ENCODE measurements at regions not wholly inside any gene's neighbourhood (a gene's known extent, or its start where the extent isn't known, plus 50 kb on each side); places are given as distances from the start of the nearest gene placed in this dataset.
"Not testable (repeated sequence)": the region's sequence is repeated elsewhere in the genome, so short reads cannot be mapped to it uniquely, and the experiment has no call there.

GRCh38 chr6:4289770-4290320, 154.5 kb upstream of the ECI2 start:
- no peak for DNase-seq (ENCODE audit: low read depth)

GRCh38 chr6:4287811-4288244, 152.5 kb upstream of the ECI2 start:
- DNase-seq (ENCODE audit: low read depth) = no peak

- DNase-seq (ENCODE audit: low read depth) = no peak
Measured at GRCh38 chr6:4287372-4287771, 152.0 kb upstream of the ECI2 start.

GRCh38 chr6:4282926-4283325, 147.6 kb upstream of the ECI2 start:
- DNase-seq (ENCODE audit: low read depth) = no peak

GRCh38 chr6:4281341-4282293, 146.2 kb upstream of the ECI2 start:
- DNase-seq (ENCODE audit: low read depth) = no peak

- DNase-seq (ENCODE audit: low read depth) = peak; percentile 20
Measured at GRCh38 chr6:4280707-4281106, 145.3 kb upstream of the ECI2 start.

GRCh38 chr6:4280031-4280430, 144.7 kb upstream of the ECI2 start:
- no peak for DNase-seq (ENCODE audit: low read depth)

GRCh38 chr6:4274382-4275082, 139.2 kb upstream of the ECI2 start:
- DNase-seq (ENCODE audit: low read depth) = no peak

- no peak for DNase-seq (ENCODE audit: low read depth)
Measured at GRCh38 chr6:4272996-4273395, 137.6 kb upstream of the ECI2 start.

- DNase-seq (ENCODE audit: low read depth) = no peak
Measured at GRCh38 chr6:4271761-4272470, 136.5 kb upstream of the ECI2 start.

GRCh38 chr6:4270776-4271175, 135.4 kb upstream of the ECI2 start:
- DNase-seq (ENCODE audit: low read depth) = no peak

GRCh38 chr6:4270001-4270400, 134.6 kb upstream of the ECI2 start:
- DNase-seq (ENCODE audit: low read depth) = no peak

GRCh38 chr6:4268171-4268570, 132.8 kb upstream of the ECI2 start:
- no peak for DNase-seq (ENCODE audit: low read depth)

GRCh38 chr6:4265740-4266139, 130.4 kb upstream of the ECI2 start:
- DNase-seq (ENCODE audit: low read depth) = no peak

GRCh38 chr6:4264601-4265000, 129.2 kb upstream of the ECI2 start:
- no peak for DNase-seq (ENCODE audit: low read depth)

GRCh38 chr6:4264081-4264480, 128.7 kb upstream of the ECI2 start:
- no peak for DNase-seq (ENCODE audit: low read depth)

GRCh38 chr6:4262526-4262925, 127.2 kb upstream of the ECI2 start:
- DNase-seq (ENCODE audit: low read depth) = no peak

GRCh38 chr6:4259391-4259790, 124.0 kb upstream of the ECI2 start:
- no peak for DNase-seq (ENCODE audit: low read depth)

GRCh38 chr6:4258733-4259132, 123.4 kb upstream of the ECI2 start:
- no peak for DNase-seq (ENCODE audit: low read depth)

- DNase-seq (ENCODE audit: low read depth) = no peak
Measured at GRCh38 chr6:4256969-4257368, 121.6 kb upstream of the ECI2 start.

GRCh38 chr6:4253604-4254231, 118.3 kb upstream of the ECI2 start:
- DNase-seq (ENCODE audit: low read depth) = peak; percentile 65

- not testable (repeated sequence) for DNase-seq (ENCODE audit: low read depth)
Measured at GRCh38 chr6:4252445-4252844, 117.1 kb upstream of the ECI2 start.

Data from fibroblast of the conjunctiva (primary cell).